ACC112 (cell line): ENCODE measurements at regions not wholly inside any gene's neighbourhood (a gene's known extent, or its start where the extent isn't known, plus 50 kb on each side); places are given as distances from the start of the nearest gene placed in this dataset.
"Not testable (repeated sequence)": the region's sequence is repeated elsewhere in the genome, so short reads cannot be mapped to it uniquely, and the experiment has no call there.

Experiments
- H2AFZ ChIP-seq: fragments of 200-600 bp; sonication (generic); one replicate; pipeline ENCODE4 v1.6.0; 2017; ENCODE audit warnings: antibody characterized with exemption, low read length; ENCODE audit not compliant: unreplicated experiment
- H3K27ac ChIP-seq: fragments of 200-600 bp; sonication (generic); 2 replicates; pipeline ENCODE4 v1.5.1; 2014; ENCODE audit warnings: low read depth, mild to moderate bottlenecking, antibody characterized with exemption, low read length, moderate library complexity
- H3K27me3 ChIP-seq: fragments of 200-600 bp; sonication (generic); 2 replicates; pipeline ENCODE4 v1.6.1; 2014; ENCODE audit warnings: mild to moderate bottlenecking, antibody characterized with exemption, low read length, moderate library complexity, mixed read lengths; ENCODE audit not compliant: insufficient read depth
- H3K36me3 ChIP-seq: fragments of 200-600 bp; sonication (generic); 2 replicates; pipeline ENCODE4 v1.6.1; 2016; ENCODE audit warnings: mild to moderate bottlenecking, antibody characterized with exemption, low read length, moderate library complexity, mixed read lengths; ENCODE audit not compliant: insufficient read depth
- H3K4me1 ChIP-seq: fragments of 200-600 bp; sonication (generic); one replicate; pipeline ENCODE4 v1.6.1; 2016; ENCODE audit warnings: low read length, mixed read lengths; ENCODE audit not compliant: insufficient read depth, unreplicated experiment, control insufficient read depth
- H3K4me3 ChIP-seq: fragments of 200-600 bp; sonication (generic); 2 replicates; pipeline ENCODE4 v1.5.1; 2014; ENCODE audit warnings: mild to moderate bottlenecking, low read depth, low read length
- H3K79me2 ChIP-seq: fragments of 200-600 bp; sonication (generic); one replicate; pipeline ENCODE4 v1.6.0; 2016; ENCODE audit warnings: low read length; ENCODE audit not compliant: control insufficient read depth, unreplicated experiment, insufficient read depth

DNA sequence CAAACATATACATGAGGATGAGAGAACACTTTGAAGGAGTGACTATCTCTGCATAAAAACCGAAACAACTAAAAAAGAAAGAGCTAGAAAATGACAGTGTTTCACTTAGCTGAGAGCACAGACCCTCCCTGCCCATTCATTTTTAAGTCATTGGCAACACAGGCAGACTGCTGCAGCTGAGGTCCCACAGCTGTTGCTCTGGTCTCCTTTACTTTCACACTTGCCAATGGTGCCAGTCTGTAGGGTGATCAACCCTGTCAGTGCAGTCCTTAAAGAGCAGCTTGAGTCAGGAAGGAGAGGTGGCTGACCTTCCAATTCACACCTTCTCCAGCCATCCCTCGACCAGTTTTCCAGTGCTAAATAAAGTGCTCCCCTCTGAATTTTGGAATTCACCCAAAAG, 508.3 kb upstream of the CCNG1 start:
- no peak overlapping the region for H3K4me3 ChIP-seq
- H3K27ac ChIP-seq: no peak overlapping the region
- no peaks in the 10 kb centered on the region for H3K79me2 ChIP-seq
- H3K36me3 ChIP-seq: no peaks in the 10 kb centered on the region
- no peaks in the 10 kb centered on the region for H3K27me3 ChIP-seq
- H2AFZ ChIP-seq: no peak overlapping the region
- no peaks in the 10 kb centered on the region for H3K4me1 ChIP-seq

DNA sequence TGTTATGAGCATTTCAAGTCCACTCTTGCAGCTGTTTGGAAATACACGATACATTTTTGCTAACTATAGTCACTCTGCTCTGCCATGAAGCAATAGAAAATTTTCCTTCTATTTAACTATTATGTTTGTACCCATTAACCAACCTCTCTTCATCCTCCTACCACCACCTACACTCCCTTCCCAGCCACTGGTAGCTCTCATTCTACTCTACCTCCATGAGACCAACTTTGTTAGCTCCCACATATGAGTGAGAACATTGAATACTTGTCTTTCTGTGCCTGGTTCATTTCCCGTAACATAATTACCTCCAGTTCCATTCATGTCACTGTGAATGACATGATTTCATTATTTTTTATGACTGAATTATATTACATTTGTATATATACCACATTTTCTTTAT, 505.9 kb upstream of the CCNG1 start:
- H3K27me3 ChIP-seq: no peaks in the 10 kb centered on the region
- no peak overlapping the region for H3K27ac ChIP-seq
- no peaks in the 10 kb centered on the region for H3K36me3 ChIP-seq
- H3K4me1 ChIP-seq: no peaks in the 10 kb centered on the region
- H3K4me3 ChIP-seq: no peak overlapping the region
- no peaks in the 10 kb centered on the region for H3K79me2 ChIP-seq
- no peak overlapping the region for H2AFZ ChIP-seq

DNA sequence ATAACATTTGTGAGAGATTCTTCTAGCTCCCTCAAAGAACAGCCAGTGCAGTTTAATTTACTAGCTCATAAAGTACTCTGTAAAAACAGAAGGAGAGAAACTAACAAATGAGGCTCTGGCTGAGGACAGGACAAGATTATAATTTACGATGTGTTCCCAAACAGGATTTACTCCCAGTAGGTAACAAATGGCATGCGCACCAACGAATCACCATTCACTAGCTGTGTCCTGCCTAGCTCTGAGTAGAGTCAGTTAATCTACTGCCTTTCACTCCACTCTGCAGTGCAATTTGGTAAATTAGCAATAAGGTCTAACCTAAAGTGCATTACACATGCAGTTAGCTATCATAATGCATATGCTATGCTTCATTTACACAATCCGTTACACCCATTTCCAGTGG, 497.4 kb upstream of the CCNG1 start:
- Histone ChIP-seq H3K27ac (no peak overlapping the region), H3K4me3 (no peak overlapping the region)

DNA sequence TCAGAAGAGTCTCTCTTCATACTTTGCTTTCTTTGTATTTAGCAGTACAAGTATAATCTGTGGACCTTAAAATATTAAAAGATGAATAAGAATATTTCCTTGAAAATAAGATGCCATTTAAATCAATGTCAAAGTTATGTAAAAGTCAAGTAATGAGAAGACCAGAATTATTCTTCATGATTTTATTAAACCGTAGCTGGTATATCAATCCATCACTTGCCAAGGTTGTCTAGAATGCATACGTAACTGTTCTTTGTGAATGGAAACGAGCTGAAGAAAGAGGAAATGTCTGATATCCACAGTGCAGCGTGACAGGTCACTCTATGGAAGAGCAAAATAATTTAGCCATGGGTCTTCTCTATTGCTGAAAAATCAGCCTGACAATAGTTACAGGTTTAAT, 488.7 kb upstream of the CCNG1 start:
- Histone ChIP-seq H3K27ac (no peak overlapping the region), H3K4me1 (no peaks in the 10 kb centered on the region), H3K36me3 (no peaks in the 10 kb centered on the region), H3K79me2 (no peaks in the 10 kb centered on the region), H3K27me3 (no peaks in the 10 kb centered on the region), H2AFZ (no peak overlapping the region), H3K4me3 (no peak overlapping the region)

More for the DNA sequence above, 497.4 kb upstream of the CCNG1 start:
- H2AFZ ChIP-seq: no peak overlapping the region
- H3K36me3 ChIP-seq: no peaks in the 10 kb centered on the region
- H3K27me3 ChIP-seq: no peaks in the 10 kb centered on the region
- H3K4me1 ChIP-seq: no peaks in the 10 kb centered on the region
- no peaks in the 10 kb centered on the region for H3K79me2 ChIP-seq

DNA sequence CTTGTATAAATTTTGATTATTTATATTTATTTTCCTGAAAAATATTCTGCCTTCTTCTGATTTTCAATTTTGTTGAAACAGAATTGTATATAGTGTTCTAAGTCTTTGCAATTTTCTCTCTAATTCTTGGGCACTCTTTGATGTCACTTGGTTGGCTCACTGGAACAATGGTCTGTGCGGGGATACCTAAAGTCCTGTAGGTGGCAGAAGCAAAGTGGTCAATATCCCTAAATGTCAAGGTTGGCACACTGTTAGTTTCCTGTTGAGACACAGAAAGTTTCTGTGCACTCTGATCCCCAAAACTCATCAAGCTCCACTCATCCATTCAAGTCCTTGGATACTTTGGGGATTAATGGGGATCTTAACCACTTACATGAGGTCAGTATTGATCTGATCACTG, 480.8 kb upstream of the CCNG1 start:
- Histone ChIP-seq H3K4me3 (no peak overlapping the region), H3K4me1 (no peaks in the 10 kb centered on the region), H3K27ac (no peak overlapping the region), H3K79me2 (no peaks in the 10 kb centered on the region), H3K27me3 (no peaks in the 10 kb centered on the region), H2AFZ (no peak overlapping the region), H3K36me3 (no peaks in the 10 kb centered on the region)

DNA sequence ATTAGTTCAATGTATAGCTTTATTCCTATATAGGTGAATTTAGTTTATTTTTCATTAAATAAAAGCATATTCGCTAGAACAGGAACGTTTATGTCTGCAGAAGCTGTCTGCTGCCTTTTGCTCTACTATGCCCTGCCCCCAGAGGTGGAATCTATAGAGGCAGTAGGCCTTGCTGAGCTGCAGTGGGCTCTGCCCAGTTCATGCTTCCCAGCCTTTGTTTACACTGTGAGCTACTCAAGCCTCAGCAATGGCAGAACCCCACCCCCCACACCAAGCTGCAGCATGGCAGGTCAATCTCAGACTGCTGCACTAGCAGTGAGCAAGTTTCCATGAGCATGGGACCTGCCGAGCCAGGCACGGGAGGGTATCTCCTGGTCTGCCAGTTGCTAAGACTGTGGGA, 473.3 kb upstream of the CCNG1 start:
- H3K79me2 ChIP-seq, H2AFZ ChIP-seq, H3K27ac ChIP-seq, H3K4me3 ChIP-seq, H3K27me3 ChIP-seq, H3K36me3 ChIP-seq, H3K4me1 ChIP-seq: not testable (repeated sequence)

DNA sequence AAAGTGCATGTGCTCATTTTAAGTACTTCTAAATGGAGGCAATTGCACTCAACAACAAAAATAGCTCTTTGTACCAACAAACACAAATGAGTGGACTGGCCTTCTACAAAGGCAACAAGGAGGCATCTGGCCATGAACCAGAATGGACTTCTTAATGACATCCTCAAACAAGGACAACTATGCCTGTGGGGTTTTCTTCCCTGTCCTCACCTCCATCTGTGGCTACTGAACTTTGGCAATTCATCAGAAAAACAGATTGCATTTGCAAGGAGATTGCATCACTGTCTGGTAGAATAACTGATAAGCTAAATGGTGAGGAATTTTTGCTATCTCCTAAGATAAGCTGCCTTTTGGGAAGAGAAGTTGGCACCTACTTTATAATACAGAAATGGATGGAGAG, 447.3 kb upstream of the CCNG1 start:
- Histone ChIP-seq H3K4me1 (no peaks in the 10 kb centered on the region), H3K27me3 (no peaks in the 10 kb centered on the region), H3K79me2 (no peaks in the 10 kb centered on the region), H2AFZ (no peak overlapping the region), H3K4me3 (no peak overlapping the region), H3K27ac (no peak overlapping the region), H3K36me3 (no peaks in the 10 kb centered on the region)

DNA sequence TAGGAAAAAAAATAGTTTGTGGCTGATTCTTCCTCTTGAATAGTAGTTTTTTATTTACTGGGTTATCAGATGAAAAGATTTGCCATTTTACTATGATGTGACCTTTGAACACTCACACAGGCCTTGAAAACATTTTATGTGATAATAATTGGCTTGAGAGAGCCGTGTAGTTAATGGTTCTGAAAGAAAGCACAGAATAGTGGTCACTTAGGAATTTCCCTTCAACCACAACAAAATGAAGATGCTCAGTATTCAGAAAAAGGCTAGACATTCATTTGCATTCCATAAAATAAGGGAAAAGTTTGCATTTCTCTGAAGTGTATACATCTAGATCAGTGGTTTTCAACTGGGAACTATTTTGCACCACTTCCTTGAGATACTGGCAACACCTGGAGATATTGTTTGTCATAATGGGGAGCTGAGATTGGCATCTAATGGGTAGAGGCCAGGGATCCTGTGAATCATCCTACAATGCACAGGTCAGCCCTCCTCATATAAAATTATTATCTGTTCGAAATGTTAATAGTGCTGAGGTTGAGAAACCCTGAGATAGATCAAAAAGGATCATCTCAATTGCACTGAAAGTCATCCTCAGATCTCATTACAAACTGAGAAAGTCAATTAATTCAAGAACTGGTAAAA, 446.4 kb upstream of the CCNG1 start:
- Histone ChIP-seq H3K27ac (no peak overlapping the region), H3K36me3 (no peaks in the 10 kb centered on the region), H3K4me3 (no peak overlapping the region), H3K27me3 (no peaks in the 10 kb centered on the region), H2AFZ (no peak overlapping the region), H3K79me2 (no peaks in the 10 kb centered on the region), H3K4me1 (no peaks in the 10 kb centered on the region)

DNA sequence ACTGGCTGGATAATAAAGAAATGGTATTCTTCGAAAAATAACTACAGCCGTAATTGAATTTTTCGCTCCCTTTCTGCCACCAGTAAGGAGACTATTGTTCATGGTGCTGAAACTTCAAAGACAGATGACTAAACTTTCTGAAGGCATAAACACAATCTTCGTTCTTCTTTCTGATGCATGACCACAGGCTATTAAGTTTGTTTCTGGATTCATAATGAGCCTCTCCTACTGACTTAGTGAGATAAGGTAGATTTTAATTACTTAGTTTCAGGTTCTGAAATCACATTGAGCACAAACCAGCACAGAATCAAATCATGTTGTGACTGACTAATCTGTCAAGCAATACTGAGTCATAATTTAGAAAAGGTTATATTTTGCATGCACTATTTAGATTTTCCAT, 441.8 kb upstream of the CCNG1 start:
- Histone ChIP-seq H3K4me3 (no peak overlapping the region), H3K4me1 (no peaks in the 10 kb centered on the region), H3K27ac (no peak overlapping the region), H3K36me3 (no peaks in the 10 kb centered on the region), H3K27me3 (no peaks in the 10 kb centered on the region), H2AFZ (no peak overlapping the region), H3K79me2 (no peaks in the 10 kb centered on the region)

DNA sequence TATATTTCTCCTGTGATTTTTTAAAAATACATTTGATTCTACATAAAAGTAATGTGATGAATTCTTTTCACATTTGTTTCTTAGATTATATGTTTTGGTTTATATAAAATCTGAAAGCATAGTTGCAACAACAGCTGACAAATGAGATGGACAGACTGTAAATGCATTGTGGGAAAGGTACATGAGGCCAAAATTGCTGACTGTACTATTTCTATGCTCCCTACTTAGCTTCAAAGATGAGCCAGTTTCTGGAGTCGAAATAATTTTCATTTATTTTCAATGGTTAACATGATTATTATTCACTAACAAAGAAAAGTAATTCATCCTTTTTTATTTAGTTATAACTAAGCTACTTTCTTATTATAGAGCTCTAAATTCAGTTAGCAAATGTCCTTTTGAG, 441.3 kb upstream of the CCNG1 start:
- H3K27me3 ChIP-seq: no peaks in the 10 kb centered on the region
- H3K27ac ChIP-seq: no peak overlapping the region
- no peaks in the 10 kb centered on the region for H3K4me1 ChIP-seq
- no peak overlapping the region for H3K4me3 ChIP-seq
- H2AFZ ChIP-seq: no peak overlapping the region
- no peaks in the 10 kb centered on the region for H3K36me3 ChIP-seq
- no peaks in the 10 kb centered on the region for H3K79me2 ChIP-seq

DNA sequence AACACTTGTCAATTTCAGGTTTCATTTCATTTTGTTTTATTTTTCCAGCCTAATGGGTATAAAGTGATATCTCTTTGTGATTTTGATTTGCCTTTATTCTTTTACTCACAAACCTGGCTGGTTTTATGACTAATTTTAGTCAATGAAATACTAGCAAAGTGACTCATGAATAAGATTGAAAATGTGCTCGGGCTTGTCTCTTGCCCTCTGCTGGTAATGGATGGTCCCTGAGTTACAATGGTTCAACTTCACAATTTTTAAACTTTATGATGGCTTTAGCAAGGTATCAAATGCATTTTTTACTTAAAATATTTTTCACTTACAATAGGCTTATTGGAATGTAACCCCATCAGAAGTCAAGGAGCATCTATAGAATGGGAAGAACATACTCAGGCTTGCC, 431.4 kb upstream of the CCNG1 start:
- no peaks in the 10 kb centered on the region for H3K79me2 ChIP-seq
- no peak overlapping the region for H2AFZ ChIP-seq
- no peaks in the 10 kb centered on the region for H3K4me1 ChIP-seq
- H3K4me3 ChIP-seq: no peak overlapping the region
- H3K27me3 ChIP-seq: no peaks in the 10 kb centered on the region
- no peaks in the 10 kb centered on the region for H3K36me3 ChIP-seq
- H3K27ac ChIP-seq: no peak overlapping the region
